SK-N-SH (cell line): ENCODE measurements at regions not wholly inside any gene's neighbourhood (a gene's known extent, or its start where the extent isn't known, plus 50 kb on each side); places are given as distances from the start of the nearest gene placed in this dataset.

Experiments used
- CTCF ChIP-seq: fragments of 200-600 bp; sonication (generic); IDR thresholded peaks from 2 replicates; pipeline ENCODE4 v1.6.1; 2017; ENCODE audit warnings: antibody characterized with exemption, mild to moderate bottlenecking, moderate library complexity
- EZH2phosphoT487 ChIP-seq: fragments of 200-600 bp; sonication (generic); IDR thresholded peaks from 2 replicates; pipeline ENCODE4 v1.6.1; 2017; ENCODE audit warnings: low read depth, mixed run types, mild to moderate bottlenecking, antibody characterized with exemption, moderate library complexity, borderline replicate concordance
- FOSL2 ChIP-seq: IDR thresholded peaks from 2 replicates; pipeline ENCODE4 v1.4.0; 2012; ENCODE audit warnings: low read depth, mild to moderate bottlenecking, moderate library complexity, borderline replicate concordance
- GABPA ChIP-seq: IDR thresholded peaks from 2 replicates; pipeline ENCODE4 v1.4.0; 2012; ENCODE audit warnings: low read depth, mild to moderate bottlenecking
- POLR2AphosphoS5 ChIP-seq: IDR thresholded peaks from 2 replicates; pipeline ENCODE4 v1.6.1; 2012; ENCODE audit warnings: low read depth, low read length
- SIN3A ChIP-seq: IDR thresholded peaks from 2 replicates; pipeline ENCODE4 v1.6.1; 2012; ENCODE audit warnings: low read depth, mild to moderate bottlenecking, low read length, moderate library complexity, borderline replicate concordance

- no peak for TF ChIP-seq POLR2AphosphoS5
- no peak for TF ChIP-seq CTCF
- TF ChIP-seq GABPA = no peak
- TF ChIP-seq EZH2phosphoT487 = no peak
- TF ChIP-seq SIN3A = no peak
- no peak for TF ChIP-seq FOSL2
Measured at GRCh38 chr2:19710230-19710629, 191.6 kb downstream of the TTC32 start.
